Ammon's horn (tissue), 1 donor: ENCODE measurements at regions not wholly inside any gene's neighbourhood (a gene's known extent, or its start where the extent isn't known, plus 50 kb on each side); places are given as distances from the start of the nearest gene placed in this dataset.

ENCODE experiments used
- DNase-seq: peaks from one replicate; pipeline ENCODE4 v3.0.0-alpha.2; 2016; ENCODE audit warnings: low spot score

DNA sequence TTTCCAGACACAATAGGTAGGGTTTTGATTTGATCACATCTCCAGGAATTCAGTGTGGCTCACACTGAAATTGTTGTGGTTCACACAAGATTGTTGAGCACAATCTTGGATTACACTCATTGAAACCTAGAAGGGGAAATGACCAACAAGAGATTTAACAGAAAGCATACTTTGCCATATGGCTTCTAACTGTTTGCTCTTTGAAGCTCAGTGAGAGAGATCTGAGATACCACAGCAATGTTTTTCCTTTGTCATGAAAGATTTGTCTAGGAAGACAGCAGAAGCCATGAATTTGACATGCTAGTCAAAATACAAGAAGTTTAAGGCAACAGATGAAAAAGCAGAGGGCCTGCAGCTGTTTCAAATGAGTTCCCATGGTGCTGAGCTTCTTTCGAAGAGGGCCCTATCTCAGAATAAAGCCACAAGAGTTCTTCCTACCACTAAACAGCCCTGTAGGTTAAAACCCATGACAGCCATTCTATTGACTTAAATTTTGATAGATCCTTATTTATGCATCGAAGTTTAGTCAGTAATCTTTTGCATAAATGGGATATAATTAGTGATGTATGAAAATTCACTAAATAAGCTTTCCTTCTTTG, 650.4 kb downstream of the LTN1 start:
- no peak for DNase-seq

DNA sequence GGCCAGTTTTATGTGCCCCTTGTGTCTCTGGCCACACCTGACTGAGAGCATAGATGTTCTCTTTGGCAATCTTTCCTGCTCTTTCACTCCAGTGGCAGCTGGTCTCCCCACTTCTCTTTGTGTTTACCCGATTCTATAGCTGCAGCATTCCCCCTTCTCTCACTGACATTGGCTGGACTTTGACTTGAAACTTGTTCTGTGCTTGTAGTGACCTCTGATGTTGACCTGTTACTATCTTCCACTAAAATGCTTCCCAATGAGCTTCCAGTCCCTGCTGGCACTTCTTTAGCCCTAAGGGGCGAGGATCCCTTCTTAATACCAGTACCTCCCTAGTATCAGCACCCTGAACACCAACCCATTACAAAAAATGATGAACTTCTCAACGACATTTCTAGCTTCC, 653.3 kb downstream of the LTN1 start:
- no peak for DNase-seq

DNA sequence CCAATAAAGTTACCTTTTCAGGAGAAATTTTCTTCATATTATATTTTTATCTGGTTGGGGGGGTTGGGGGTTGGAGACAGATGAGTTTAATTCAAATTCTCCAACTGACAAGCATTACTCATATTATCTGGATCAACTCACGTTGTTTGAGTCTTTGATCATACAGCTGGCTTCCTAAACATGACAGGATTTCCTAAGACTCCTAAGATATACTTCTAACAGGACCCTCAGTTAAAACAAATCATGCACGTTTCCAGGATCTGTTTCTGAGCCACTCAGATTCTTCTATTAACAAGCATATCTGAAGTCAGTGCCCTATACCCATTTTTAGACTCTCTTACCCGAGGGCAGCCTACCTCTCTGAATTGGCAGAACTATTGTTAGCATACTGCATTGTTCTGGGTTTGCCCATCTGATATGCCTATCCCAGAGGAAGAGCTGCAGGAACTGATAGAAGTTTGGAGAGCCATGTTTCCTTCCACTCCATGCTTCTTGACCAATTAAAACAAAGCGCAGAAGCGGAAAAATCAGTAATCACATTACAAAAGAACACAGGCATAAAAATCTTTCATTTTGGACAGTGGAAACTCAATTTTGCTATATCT, 653.9 kb downstream of the LTN1 start:
- no peak for DNase-seq

DNA sequence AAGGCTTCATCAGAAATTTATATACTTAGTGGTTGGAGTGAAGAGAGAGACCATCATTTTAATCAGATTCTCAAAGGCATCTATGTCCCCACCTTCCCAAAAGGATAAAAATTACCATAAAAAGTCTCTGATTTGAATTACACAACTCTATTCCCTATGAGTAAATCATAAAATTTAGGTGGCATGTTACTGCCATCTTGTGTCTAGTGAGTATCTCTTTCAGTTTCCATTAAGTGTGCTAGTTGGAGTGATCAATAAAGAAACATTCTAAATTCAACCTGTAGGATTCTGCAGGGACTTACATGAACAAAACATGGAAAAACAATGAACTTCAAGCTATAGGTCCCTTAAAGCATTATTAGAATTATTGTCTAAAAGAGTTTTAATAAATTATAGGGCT, 655.4 kb downstream of the LTN1 start:
- peak; percentile 62 for DNase-seq

DNA sequence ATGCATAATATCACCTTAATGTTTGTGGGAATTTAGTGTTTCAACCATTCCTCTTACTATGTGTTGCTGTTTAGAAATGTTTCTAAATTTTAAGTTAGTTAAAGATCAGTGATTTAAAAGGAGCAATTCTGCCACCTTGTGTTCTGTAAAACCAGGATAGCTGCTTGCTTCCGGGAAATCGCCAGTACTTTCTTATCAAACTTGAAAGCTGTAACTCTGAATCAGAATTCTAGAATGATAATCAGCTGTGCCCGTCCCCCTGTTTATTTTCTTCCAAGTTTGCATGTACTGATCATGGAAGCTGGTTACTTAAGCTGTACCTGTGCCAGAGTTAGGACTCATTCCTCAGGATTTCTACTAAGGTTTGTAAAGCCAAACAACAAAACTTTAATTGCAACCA, 656.4 kb downstream of the LTN1 start:
- peak; percentile 85 for DNase-seq

DNA sequence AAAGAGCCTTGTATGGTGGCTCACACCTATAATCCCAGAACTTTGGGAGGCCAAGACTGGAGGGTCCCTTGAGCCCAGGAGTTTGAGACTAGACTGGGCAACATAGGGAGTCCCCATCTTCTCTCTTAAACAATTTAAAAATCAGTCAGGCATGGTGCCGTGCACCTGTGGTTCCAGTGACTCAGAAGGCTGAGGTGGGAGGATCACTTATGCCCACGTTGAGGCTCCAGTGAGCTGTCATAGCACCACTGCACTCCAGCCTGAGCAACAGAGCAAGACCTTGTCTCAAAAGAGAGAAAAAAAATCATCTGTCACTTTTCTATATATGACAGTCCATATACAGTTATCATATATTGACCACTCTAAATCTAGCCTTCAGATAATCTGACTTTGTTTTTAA, 658.3 kb downstream of the LTN1 start:
- DNase-seq = no peak

DNA sequence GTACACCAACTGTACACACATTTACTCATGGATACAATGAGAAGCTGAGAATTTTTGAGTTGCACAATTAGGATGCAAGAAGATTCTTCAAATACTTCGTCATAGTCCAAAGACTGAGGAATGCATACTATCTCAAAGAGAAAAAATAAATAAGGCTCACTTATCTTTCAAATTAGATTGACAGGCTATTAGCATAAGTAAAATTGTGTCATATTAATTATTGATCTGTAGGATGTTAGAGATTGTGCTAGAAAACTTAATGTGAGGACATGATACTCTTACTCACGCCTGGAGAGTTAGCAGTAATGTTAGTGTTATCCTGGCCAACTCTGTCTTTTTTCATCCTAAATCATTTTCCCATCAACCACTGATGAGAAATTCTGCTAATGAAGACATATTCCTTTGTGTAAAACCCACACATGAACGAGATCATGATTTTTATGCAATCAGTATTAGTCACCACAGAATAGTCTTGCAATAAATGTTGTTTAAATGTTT, 659.0 kb downstream of the LTN1 start:
- DNase-seq = peak; percentile 27

- DNase-seq = peak; percentile 52
Observed at GRCh38 chr21:28332796-28333195, 659.9 kb downstream of the LTN1 start.

DNA sequence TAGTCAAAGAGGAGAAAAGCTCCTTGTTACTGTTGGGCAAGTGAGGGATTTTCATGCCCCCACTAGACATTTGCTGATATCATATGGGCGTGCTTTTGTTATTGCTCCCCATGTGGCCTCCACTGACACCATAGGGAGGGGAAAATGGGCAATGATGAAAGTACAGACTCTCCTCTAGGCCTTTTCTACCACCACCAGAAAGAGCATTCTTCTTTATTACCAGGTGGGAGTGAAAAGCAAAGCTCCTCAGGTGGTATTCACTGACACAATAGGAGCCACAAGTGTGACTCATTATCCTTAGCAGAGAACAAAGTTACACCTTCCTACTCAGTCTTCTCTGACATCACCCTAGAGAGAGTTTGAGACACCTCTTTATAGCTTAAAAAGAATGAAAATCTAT, 667.1 kb downstream of the LTN1 start:
- DNase-seq = no peak

DNA sequence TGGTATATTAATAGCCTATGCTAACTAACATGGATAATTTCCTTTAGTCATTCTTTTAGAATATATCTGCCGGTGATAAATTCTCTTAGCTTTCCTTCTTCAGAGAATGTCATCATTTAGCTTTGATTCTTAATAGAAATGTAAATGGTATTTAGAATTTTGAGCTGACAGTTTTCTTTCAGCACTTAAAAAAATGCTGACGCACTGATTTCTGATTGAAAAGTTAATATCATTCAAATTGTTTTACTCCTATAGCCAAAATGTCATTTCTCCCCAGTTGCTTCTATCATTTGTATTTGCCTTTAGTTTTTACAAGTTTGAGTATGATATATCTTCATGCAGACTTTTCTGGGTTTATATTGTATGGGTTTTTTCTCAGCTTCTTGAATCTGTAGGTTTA, 668.0 kb downstream of the LTN1 start:
- no peak for DNase-seq

- DNase-seq = no peak
Observed at GRCh38 chr21:28317177-28317950, 675.3 kb downstream of the LTN1 start.

DNA sequence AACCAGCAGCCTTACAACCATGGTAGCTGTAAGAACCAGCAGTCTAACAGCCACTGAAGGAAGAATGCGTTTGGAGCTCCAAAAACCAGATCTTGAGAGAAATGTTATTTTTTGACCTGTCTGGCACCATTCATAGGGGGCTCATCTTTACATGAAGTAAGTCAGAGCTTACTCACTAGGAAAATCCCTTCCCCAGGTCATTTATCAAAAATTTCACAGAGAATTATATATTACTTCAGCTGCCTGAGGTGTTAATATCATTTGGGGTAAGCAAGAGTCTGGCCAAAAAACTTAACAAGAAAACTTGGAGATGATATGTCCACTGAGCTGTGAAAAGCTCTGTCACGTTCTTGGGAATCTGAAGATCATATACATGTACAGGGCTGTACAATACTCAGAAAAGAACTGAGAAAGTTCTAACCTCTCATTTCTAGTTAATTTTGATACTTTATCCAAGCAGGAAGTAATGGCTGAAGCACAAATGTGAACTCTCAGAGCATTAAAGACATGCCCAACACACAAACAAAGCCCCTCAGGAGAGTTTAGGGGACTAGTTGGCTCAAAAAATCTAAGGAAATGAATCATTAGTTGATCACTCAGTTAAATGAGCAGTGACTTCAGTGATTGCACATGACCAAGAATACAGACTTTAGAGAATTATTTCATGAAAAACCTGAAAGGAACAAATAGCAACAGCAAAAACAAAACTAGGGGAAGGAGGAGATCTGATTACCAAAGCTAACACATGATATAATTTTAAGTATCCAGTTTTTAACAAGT, 681.1 kb downstream of the LTN1 start:
- no peak for DNase-seq

DNA sequence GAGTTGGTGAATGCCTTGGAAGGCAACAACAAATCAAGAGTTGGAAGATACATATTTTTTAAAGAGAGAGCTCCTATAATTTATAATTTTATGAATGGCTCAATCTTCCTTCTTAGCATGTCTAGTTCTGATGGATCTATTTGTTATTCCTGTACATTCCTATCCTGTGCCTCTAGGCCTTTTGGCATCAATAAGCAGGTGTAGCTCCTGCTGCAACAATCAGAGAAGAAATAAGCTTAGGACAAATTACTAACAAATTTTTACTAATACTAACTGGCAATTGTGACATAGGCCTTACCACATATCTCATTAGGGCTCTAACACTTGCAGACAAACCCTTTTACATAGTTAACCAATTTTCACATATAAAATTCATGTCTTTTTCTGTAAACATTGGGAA, 682.0 kb downstream of the LTN1 start:
- no peak for DNase-seq

- DNase-seq = no peak
Observed at GRCh38 chr21:28310171-28310685, 682.4 kb downstream of the LTN1 start.

GRCh38 chr21:28309596-28309995, 683.1 kb downstream of the LTN1 start:
- DNase-seq = no peak

DNA sequence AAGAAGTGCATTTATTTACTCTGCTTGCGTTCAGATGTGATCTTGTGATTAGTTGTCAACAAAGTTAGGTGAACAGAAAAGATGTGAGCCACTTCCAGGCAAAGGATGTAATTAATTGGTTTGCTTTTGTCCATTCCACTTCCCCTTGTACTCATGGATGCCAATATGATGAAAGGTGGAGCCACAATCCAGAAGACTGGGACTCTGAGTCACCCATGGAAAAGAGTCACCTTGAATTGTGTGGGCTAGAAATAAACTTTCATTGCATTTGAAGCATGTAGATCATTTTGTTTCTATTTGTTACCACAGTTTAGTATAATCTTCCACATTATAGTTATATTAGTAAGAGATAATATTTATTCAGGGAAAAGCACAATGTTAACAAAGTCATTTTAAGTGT, 684.2 kb downstream of the LTN1 start:
- no peak for DNase-seq

DNA sequence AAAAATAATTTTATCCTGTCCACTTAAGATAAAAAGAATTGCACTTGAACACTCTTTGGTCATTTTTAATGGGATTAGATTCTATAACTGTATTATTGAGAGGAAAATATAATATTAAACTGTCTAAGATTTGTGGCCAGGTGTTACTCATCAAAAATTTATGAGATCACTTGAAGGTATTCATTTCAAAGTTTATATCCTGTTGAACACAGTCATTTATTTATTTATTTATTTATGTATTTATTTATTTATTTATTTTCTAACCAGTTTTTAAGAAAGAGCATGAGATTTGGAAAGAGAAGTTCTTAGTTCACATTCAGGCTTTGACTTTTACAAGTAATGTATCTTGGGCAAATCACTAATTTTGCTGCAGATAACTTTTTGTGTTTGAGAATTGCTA, 692.7 kb downstream of the LTN1 start:
- no peak for DNase-seq

DNA sequence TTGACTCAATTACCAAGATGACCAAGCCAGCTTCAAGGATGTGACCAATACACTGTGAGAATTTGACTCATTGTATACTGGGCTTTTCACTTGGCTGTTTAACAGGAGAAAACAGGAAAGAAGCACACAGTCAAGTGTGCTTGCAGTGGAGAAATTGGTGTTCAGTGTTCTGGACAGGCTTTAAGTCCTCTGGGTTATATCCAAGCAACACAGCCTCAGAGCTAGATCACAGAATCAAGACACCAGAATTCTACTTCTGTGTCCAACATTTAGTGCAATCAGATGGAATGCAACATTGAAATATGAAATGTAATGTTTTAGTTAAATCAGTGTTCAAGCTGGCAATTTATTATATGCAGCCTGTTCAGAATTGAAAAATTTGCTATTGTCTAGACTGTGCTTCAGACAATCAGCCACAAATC, 694.4 kb downstream of the LTN1 start:
- DNase-seq = no peak

- no peak for DNase-seq
Observed at GRCh38 chr21:28294051-28294450, 698.6 kb downstream of the LTN1 start.

- DNase-seq = no peak
Observed at GRCh38 chr21:28283641-28284490, 708.8 kb downstream of the LTN1 start.

DNA sequence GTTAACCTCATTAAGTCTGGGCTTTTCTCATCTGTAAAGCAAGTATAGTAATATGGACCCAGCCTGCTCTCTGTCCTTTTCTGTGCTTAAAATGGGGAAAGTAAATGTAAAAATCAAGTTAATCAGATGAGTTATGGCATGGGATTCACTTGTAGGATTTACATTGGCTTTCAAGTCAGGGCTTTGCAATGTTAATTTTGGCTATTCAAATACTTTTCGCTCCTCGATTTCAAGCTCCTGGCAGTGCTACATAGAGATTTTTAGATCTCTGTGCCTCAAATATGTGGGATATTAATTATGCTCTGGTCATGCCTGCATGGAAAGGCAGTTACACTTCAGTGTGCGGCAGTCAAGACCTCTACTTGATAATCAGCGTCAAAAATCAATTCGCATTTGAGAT, 709.8 kb downstream of the LTN1 start:
- no peak for DNase-seq
